ENCODE measurements at regions not wholly inside any gene's neighbourhood (a gene's known extent, or its start where the extent isn't known, plus 50 kb on each side); places are given as distances from the start of the nearest gene placed in this dataset.

- no peak for DNase-seq (ENCODE audit: low spot score in 2 of 2)
- 80% methylated on average over 1 of the region's 1 CpG for WGBS
- TF ChIP-seq, protein P1, sequence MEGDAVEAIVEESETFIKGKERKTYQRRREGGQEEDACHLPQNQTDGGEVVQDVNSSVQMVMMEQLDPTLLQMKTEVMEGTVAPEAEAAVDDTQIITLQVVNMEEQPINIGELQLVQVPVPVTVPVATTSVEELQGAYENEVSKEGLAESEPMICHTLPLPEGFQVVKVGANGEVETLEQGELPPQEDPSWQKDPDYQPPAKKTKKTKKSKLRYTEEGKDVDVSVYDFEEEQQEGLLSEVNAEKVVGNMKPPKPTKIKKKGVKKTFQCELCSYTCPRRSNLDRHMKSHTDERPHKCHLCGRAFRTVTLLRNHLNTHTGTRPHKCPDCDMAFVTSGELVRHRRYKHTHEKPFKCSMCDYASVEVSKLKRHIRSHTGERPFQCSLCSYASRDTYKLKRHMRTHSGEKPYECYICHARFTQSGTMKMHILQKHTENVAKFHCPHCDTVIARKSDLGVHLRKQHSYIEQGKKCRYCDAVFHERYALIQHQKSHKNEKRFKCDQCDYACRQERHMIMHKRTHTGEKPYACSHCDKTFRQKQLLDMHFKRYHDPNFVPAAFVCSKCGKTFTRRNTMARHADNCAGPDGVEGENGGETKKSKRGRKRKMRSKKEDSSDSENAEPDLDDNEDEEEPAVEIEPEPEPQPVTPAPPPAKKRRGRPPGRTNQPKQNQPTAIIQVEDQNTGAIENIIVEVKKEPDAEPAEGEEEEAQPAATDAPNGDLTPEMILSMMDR (IDR thresholded peaks at IDR 0.05), result no peak
- TF ChIP-seq POLR2A (IDR thresholded peaks at IDR 0.05), result no peak
- TF ChIP-seq EP300 (IDR thresholded peaks at IDR 0.05), result no peak
- TF ChIP-seq POLR2AphosphoS5 (IDR thresholded peaks at IDR 0.05), result no peak
Measured at GRCh38 chr6:121925024-121925423, 474.4 kb upstream of the HSF2 start.

DNA sequence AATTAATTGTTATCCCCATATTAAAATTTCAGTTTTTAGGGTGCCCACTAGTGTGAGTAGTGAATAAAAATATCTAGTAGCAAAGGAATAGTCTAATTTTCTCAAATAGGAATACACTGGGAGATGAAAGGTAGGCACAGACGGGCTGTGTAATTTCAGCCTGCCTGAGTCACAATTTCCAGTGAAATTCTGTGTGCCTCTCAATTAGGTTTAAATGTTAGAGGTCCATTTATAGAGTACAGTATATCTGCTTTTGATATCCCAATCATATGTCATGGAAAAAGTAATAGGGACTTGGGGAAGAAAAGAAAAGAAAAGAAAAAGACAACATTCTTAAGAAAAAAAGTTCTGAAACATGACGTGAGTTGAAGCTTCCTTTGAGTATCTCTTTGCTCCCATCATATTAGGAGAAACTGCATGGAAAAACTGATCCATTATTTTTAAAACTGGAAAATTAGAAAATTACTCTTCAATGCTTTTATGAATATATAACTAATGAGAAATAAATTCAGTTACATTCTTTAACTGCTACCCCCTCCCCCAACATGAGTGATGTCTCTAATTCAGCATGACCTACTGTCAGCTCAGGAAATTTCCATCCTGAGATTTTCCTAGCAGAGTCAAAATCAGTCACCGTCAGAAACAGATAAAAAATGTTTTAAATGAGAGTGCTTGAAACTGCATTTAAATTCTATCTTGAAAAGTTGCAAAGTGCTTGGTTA is 473.8 kb upstream of the HSF2 start:
- Histone ChIP-seq H3K36me3 (no peaks in the 10 kb centered on the region), H3K9me3 (no peaks in the 10 kb centered on the region), H3K27me3 (no peaks in the 10 kb centered on the region), H3K4me3 (no peak overlapping the region), H3K4me1 (no peaks in the 10 kb centered on the region), H3K27ac (no peak overlapping the region)
- 73% methylated on average over 3 of the region's 3 CpGs for WGBS
- no peak for DNase-seq (ENCODE audit: low spot score in 2 of 2)
- TF ChIP-seq, protein P1 (IDR thresholded peaks at IDR 0.05), result no peak
- TF ChIP-seq POLR2A (IDR thresholded peaks at IDR 0.05) (no peak), POLR2AphosphoS5 (IDR thresholded peaks at IDR 0.05) (no peak), EP300 (IDR thresholded peaks at IDR 0.05) (no peak)

More at GRCh38 chr6:121925024-121925423, 474.4 kb upstream of the HSF2 start:
- H3K36me3 ChIP-seq, result no peaks in the 10 kb centered on the region
- H3K9me3 ChIP-seq, result no peaks in the 10 kb centered on the region
- no peak overlapping the region for H3K4me3 ChIP-seq
- no peak overlapping the region for H3K27ac ChIP-seq
- no peaks in the 10 kb centered on the region for H3K27me3 ChIP-seq
- H3K4me1 ChIP-seq, result no peaks in the 10 kb centered on the region

GRCh38 chr6:121929301-121929700 is 470.2 kb upstream of the HSF2 start:
- TF ChIP-seq POLR2AphosphoS5 (IDR thresholded peaks at IDR 0.05) (no peak), POLR2A (IDR thresholded peaks at IDR 0.05) (no peak), EP300 (IDR thresholded peaks at IDR 0.05) (no peak)
- TF ChIP-seq, protein P1 (IDR thresholded peaks at IDR 0.05), result no peak
- Histone ChIP-seq H3K27me3 (no peaks in the 10 kb centered on the region), H3K9me3 (no peaks in the 10 kb centered on the region), H3K4me1 (peaks cover 4% of the 10 kb centered on the region), H3K36me3 (no peaks in the 10 kb centered on the region), H3K4me3 (no peak overlapping the region), H3K27ac (no peak overlapping the region)
- WGBS, result 76% methylated on average over 1 of the region's 1 CpG
- no peak for DNase-seq (ENCODE audit: low spot score in 2 of 2)

DNA sequence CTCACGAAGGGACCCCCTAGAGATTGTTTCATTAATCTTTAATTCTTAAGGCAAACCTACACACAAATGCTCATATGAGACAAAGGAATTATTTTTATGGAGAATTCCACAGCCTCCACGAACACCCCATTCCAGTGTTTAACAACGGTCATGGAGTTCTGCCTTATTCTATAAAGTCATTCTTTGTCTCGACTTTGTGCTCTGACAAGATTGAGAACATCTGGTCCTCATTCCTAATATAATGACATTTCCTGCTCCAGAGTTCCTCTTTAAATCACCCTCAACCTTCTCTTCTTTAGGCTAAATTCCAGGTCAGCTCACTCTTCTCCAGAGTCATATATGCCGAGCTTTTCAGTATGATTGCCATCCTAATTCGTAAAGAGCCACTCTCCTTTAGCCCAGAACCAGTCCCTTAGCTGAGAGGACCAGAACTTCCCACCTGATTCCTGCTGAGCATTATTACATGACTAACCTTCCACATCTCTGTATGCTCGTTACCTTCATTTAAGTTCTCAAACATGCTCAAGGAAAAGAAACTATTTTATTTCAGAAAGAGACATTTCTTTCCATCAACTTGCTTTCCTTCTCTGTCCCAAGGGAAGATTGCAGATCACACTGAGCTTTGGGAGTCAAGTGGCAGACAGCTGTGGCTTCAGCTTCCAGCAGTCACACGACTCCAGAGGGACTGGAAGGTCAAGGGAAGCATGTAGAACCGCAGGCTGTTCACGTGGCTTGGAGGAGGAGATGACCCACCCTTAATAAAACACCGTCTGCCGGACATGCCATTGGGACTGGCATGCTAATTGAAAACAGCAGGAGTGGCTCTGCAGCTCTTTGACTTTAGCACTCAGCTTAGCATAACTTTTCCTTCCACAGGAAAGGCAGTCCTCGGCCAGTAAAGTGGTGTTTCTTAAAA is 467.1 kb upstream of the HSF2 start:
- Histone ChIP-seq H3K27ac (no peak overlapping the region), H3K27me3 (no peaks in the 10 kb centered on the region), H3K4me3 (no peak overlapping the region), H3K36me3 (no peaks in the 10 kb centered on the region), H3K4me1 (peaks cover 4% of the 10 kb centered on the region), H3K9me3 (no peaks in the 10 kb centered on the region)
- WGBS, result 44% methylated on average over 13 of the region's 13 CpGs
- TF ChIP-seq POLR2A (IDR thresholded peaks at IDR 0.05) (no peak), POLR2AphosphoS5 (IDR thresholded peaks at IDR 0.05) (peak in 1 of 3 donors; percentile 17), EP300 (IDR thresholded peaks at IDR 0.05) (no peak)
- TF ChIP-seq, protein P1 (IDR thresholded peaks at IDR 0.05), result no peak
- peak; percentile 65 to 81 for DNase-seq (ENCODE audit: low spot score in 2 of 2)

- no peak for TF ChIP-seq EP300 (IDR thresholded peaks at IDR 0.05)
- H3K27me3 ChIP-seq, result no peaks in the 10 kb centered on the region
- no peak for DNase-seq (ENCODE audit: low spot score in 2 of 2)
- H3K27ac ChIP-seq, result no peak overlapping the region
- no peaks in the 10 kb centered on the region for H3K36me3 ChIP-seq
- peaks cover 4% of the 10 kb centered on the region for H3K4me1 ChIP-seq
- no peak overlapping the region for H3K4me3 ChIP-seq
- 75% methylated on average over 2 of the region's 2 CpGs for WGBS
- peaks cover 9% of the 10 kb centered on the region for H3K9me3 ChIP-seq
Measured at GRCh38 chr6:121934451-121934850, 465.0 kb upstream of the HSF2 start.

Data from suprapubic skin (tissue), 4 donors.